ENCODE measurements at regions not wholly inside any gene's neighbourhood (a gene's known extent, or its start where the extent isn't known, plus 50 kb on each side); places are given as distances from the start of the nearest gene placed in this dataset.
A peak's percentile ranks its signal among the peaks of the same experiment; 100 is the strongest.

DNA sequence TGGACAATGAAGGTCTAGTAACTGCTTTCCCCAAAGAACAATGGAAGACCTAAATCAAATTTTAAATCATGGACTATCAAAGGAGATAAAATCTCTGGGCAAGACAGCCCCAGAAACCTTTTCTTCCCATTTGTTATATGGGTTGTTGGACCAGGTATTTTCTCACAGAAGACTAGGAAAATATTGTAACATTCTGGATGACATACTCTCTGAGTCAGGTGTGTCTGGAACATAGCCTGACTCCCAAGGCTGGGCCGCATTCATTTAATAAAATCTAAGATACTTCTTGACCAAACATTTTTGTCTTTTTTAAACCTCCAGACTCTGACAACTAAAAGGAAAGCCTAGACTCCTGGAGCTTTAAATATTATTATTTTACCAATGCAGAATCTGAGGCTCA is 87.9 kb downstream of the ATP23 start:
- Histone ChIP-seq H3K27me3 (ENCODE audit: insufficient read depth, poor library complexity, severe bottlenecking) (no peaks in the 10 kb centered on the region), H3K27ac (replicated peaks) (no peak overlapping the region), H3K4me3 (replicated peaks; ENCODE audit: insufficient read depth, low read length) (no peak overlapping the region)
- no peak for DNase-seq (ENCODE audit: low read depth in 1 of 2, low spot score in 1 of 2)
- no peak for TF ChIP-seq POLR2AphosphoS5 (IDR thresholded peaks at IDR 0.05; ENCODE audit: low read depth)
- TF ChIP-seq, protein P1, sequence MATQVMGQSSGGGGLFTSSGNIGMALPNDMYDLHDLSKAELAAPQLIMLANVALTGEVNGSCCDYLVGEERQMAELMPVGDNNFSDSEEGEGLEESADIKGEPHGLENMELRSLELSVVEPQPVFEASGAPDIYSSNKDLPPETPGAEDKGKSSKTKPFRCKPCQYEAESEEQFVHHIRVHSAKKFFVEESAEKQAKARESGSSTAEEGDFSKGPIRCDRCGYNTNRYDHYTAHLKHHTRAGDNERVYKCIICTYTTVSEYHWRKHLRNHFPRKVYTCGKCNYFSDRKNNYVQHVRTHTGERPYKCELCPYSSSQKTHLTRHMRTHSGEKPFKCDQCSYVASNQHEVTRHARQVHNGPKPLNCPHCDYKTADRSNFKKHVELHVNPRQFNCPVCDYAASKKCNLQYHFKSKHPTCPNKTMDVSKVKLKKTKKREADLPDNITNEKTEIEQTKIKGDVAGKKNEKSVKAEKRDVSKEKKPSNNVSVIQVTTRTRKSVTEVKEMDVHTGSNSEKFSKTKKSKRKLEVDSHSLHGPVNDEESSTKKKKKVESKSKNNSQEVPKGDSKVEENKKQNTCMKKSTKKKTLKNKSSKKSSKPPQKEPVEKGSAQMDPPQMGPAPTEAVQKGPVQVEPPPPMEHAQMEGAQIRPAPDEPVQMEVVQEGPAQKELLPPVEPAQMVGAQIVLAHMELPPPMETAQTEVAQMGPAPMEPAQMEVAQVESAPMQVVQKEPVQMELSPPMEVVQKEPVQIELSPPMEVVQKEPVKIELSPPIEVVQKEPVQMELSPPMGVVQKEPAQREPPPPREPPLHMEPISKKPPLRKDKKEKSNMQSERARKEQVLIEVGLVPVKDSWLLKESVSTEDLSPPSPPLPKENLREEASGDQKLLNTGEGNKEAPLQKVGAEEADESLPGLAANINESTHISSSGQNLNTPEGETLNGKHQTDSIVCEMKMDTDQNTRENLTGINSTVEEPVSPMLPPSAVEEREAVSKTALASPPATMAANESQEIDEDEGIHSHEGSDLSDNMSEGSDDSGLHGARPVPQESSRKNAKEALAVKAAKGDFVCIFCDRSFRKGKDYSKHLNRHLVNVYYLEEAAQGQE (IDR thresholded peaks at IDR 0.05; ENCODE audit: insufficient replicate concordance, low read depth): no peak
- TF ChIP-seq, protein P2, sequence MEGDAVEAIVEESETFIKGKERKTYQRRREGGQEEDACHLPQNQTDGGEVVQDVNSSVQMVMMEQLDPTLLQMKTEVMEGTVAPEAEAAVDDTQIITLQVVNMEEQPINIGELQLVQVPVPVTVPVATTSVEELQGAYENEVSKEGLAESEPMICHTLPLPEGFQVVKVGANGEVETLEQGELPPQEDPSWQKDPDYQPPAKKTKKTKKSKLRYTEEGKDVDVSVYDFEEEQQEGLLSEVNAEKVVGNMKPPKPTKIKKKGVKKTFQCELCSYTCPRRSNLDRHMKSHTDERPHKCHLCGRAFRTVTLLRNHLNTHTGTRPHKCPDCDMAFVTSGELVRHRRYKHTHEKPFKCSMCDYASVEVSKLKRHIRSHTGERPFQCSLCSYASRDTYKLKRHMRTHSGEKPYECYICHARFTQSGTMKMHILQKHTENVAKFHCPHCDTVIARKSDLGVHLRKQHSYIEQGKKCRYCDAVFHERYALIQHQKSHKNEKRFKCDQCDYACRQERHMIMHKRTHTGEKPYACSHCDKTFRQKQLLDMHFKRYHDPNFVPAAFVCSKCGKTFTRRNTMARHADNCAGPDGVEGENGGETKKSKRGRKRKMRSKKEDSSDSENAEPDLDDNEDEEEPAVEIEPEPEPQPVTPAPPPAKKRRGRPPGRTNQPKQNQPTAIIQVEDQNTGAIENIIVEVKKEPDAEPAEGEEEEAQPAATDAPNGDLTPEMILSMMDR (IDR thresholded peaks at IDR 0.05; ENCODE audit: insufficient read depth, low read length): no peak
- no peak for TF ChIP-seq GABPA (IDR thresholded peaks at IDR 0.05; ENCODE audit: low read depth)
- no peak for TF ChIP-seq SPI1 (IDR thresholded peaks at IDR 0.05; ENCODE audit: borderline replicate concordance, low read depth)

DNA sequence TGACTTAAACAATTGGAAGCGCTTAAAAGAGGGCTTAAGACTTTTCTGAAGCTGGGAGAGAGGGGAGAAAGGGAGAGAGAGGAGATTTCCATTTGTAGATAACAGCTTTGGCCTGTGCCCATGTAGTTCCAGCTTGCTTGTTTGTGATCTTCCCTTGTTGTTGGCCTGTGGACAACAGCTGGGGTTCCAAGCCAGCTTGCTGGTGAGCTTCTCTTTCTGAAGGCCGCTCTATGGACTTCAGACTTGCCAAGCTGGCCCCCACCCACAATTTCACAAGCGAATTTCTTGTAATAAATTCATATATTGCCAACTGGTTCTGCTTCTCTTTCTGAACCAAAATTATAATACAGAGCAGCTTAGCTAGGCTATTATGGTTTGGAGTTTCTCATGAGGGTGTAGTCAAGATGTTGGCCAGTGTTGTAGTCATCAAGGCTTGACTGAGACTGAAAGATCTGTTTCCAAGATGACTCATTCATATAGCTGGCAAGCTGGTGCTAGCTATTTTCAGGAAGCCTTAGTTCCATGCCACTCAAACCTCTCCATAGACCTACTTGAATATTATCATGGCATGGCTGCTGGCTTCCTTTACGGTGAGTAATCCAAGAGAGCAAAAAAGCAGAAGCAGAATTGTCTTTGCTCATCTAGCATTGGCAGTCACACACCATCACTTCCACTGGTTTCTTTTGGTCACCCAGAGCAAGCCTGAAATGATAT is 89.4 kb downstream of the ATP23 start:
- TF ChIP-seq GABPA (IDR thresholded peaks at IDR 0.05; ENCODE audit: low read depth) (no peak), SPI1 (IDR thresholded peaks at IDR 0.05; ENCODE audit: borderline replicate concordance, low read depth) (peak; percentile 29; the same call in 1 of the 2 replicates)
- TF ChIP-seq, protein P2 (IDR thresholded peaks at IDR 0.05; ENCODE audit: insufficient read depth, low read length): no peak
- Histone ChIP-seq H3K27ac (replicated peaks) (no peak overlapping the region), H3K4me3 (replicated peaks; ENCODE audit: insufficient read depth, low read length) (no peak overlapping the region), H3K27me3 (ENCODE audit: insufficient read depth, poor library complexity, severe bottlenecking) (no peaks in the 10 kb centered on the region)
- DNase-seq (ENCODE audit: low read depth in 1 of 2, low spot score in 1 of 2): peak; percentile 26 to 37

DNA sequence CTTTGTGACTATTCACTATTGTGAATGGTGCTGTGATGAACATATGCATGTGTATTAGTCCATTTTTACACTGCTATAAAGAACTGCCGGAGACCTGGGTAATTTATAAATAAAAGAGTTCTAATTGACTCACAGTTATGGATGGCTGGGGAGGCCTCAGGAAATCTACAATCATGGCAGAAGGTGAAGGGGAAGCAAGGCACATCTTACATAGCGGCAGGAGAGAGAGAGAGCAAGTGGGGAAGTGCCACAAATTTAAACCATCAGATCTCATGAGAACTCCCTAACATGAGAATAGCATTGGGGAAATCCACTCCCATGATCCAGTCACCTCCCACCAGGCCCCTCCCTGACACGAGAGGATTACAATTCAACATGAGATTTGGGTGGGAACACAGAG is 90.8 kb downstream of the ATP23 start:
- Histone ChIP-seq H3K27me3 (ENCODE audit: insufficient read depth, poor library complexity, severe bottlenecking) (no peaks in the 10 kb centered on the region), H3K4me3 (replicated peaks; ENCODE audit: insufficient read depth, low read length) (no peak overlapping the region), H3K27ac (replicated peaks) (no peak overlapping the region)
- no peak for DNase-seq (ENCODE audit: low read depth in 1 of 2, low spot score in 1 of 2)
- TF ChIP-seq, protein P2 (IDR thresholded peaks at IDR 0.05; ENCODE audit: insufficient read depth, low read length): no peak
- TF ChIP-seq, protein P1 (IDR thresholded peaks at IDR 0.05; ENCODE audit: insufficient replicate concordance, low read depth): no peak
- TF ChIP-seq POLR2AphosphoS5 (IDR thresholded peaks at IDR 0.05; ENCODE audit: low read depth) (no peak), SPI1 (IDR thresholded peaks at IDR 0.05; ENCODE audit: borderline replicate concordance, low read depth) (no peak), GABPA (IDR thresholded peaks at IDR 0.05; ENCODE audit: low read depth) (no peak)

DNA sequence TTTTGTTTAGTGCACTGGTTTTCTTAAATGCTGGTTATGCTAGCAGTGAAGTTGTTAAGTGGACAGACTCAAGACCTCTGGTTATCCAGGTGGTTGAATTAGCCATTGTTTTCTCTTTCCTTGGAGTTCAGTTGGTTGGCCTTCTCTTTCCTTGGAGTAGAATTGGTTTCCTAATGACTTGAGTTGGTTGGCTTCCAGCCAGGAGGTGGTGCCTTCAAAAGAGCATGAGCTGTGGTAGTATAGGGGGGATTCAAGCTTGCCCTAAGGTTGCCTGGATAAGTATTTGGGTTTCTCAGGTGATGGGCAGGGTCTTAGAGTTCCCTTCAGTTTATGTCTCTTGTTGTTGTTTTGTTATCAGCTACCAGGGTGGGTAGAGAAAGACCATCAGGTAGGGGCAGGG is 92.5 kb downstream of the ATP23 start:
- TF ChIP-seq POLR2AphosphoS5 (IDR thresholded peaks at IDR 0.05; ENCODE audit: low read depth) (no peak), SPI1 (IDR thresholded peaks at IDR 0.05; ENCODE audit: borderline replicate concordance, low read depth) (no peak), GABPA (IDR thresholded peaks at IDR 0.05; ENCODE audit: low read depth) (no peak)
- TF ChIP-seq, protein P2 (IDR thresholded peaks at IDR 0.05; ENCODE audit: insufficient read depth, low read length): no peak
- TF ChIP-seq, protein P1 (IDR thresholded peaks at IDR 0.05; ENCODE audit: insufficient replicate concordance, low read depth): no peak
- H3K27ac ChIP-seq (replicated peaks): no peak overlapping the region
- H3K4me3 ChIP-seq (replicated peaks; ENCODE audit: insufficient read depth, low read length): no peak overlapping the region
- H3K27me3 ChIP-seq (ENCODE audit: insufficient read depth, poor library complexity, severe bottlenecking): no peaks in the 10 kb centered on the region
- DNase-seq (ENCODE audit: low read depth in 1 of 2, low spot score in 1 of 2): no peak

Data from HL-60 (cell line).